Kidney epithelial cell (primary cell): ENCODE measurements at regions not wholly inside any gene's neighbourhood (a gene's known extent, or its start where the extent isn't known, plus 50 kb on each side); places are given as distances from the start of the nearest gene placed in this dataset.

Source experiments
- DNase-seq: peaks from one replicate; pipeline ENCODE4 v3.0.0-alpha.2; 2010; ENCODE audit warnings: low read depth
- H3K27me3 ChIP-seq: 2 replicates; pipeline ENCODE4 v1.6.0; 2011; ENCODE audit warnings: low read length; ENCODE audit not compliant: control insufficient read depth, insufficient read depth
- H3K36me3 ChIP-seq: 2 replicates; pipeline ENCODE4 v1.5.1; 2011; ENCODE audit warnings: low read length; ENCODE audit not compliant: control insufficient read depth, insufficient read depth
- H3K4me3 ChIP-seq: 2 replicates; pipeline ENCODE4 v1.5.1; 2011; ENCODE audit warnings: low read depth, mild to moderate bottlenecking, control low read depth, low read length
- CTCF ChIP-seq: IDR thresholded peaks from 2 replicates; pipeline ENCODE4 v1.5.1; 2011; ENCODE audit warnings: mild to moderate bottlenecking, moderate library complexity, low read length, control low read depth, inconsistent platforms; ENCODE audit not compliant: insufficient read depth, poor library complexity, severe bottlenecking

GRCh38 chr4:96593422-96593821, 753.5 kb downstream of the PDHA2 start:
- no peaks in the 10 kb centered on the region for H3K27me3 ChIP-seq
- no peaks in the 10 kb centered on the region for H3K36me3 ChIP-seq
- no peak for DNase-seq
- H3K4me3 ChIP-seq: no peak overlapping the region
- TF ChIP-seq CTCF: no peak

GRCh38 chr4:96598465-96598864, 758.6 kb downstream of the PDHA2 start:
- Histone ChIP-seq H3K4me3 (no peak overlapping the region), H3K27me3 (no peaks in the 10 kb centered on the region), H3K36me3 (no peaks in the 10 kb centered on the region)
- TF ChIP-seq CTCF: no peak
- no peak for DNase-seq

DNA sequence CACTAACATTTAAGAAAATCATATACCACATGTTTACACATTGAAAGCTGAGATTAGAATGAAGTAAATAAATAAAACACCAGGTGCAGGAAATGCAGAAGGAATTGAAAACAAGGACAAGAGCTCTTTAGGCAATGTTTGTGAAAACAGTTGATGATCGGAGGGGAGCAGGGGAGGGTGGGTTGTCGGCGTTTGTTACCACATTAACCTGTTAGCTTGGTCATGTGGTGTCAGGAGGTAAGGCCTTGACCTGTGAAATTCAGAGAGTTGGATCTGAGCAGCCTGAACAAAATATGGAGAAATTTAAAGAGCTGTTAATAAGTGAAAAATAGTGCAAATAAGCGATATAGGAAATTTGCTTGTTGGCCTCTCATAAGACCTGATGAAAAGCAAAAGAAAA, 759.9 kb downstream of the PDHA2 start:
- H3K4me3 ChIP-seq: no peak overlapping the region
- no peaks in the 10 kb centered on the region for H3K27me3 ChIP-seq
- DNase-seq: no peak
- no peaks in the 10 kb centered on the region for H3K36me3 ChIP-seq
- TF ChIP-seq CTCF: no peak

DNA sequence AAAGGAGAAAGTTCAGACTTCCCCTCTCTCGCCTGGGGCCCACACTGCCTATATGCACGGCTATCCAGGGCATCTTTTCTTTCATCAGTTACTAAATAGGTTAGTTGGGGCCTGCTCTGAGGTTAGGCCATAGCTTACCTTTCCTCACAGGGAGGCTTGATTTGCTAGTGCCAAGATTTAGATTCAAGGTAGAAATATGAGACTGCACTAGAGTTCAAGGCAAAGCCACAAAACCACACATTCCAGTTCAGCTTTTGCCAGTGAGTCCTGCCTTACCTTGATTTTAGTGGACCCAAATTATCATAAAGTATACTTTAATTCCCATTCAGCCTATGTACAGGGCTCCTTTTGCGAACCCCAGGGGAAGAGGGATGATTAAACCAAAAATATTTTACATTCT, 762.8 kb downstream of the PDHA2 start:
- Histone ChIP-seq H3K27me3 (no peaks in the 10 kb centered on the region), H3K36me3 (no peaks in the 10 kb centered on the region), H3K4me3 (no peak overlapping the region)
- DNase-seq: no peak
- no peak for TF ChIP-seq CTCF

DNA sequence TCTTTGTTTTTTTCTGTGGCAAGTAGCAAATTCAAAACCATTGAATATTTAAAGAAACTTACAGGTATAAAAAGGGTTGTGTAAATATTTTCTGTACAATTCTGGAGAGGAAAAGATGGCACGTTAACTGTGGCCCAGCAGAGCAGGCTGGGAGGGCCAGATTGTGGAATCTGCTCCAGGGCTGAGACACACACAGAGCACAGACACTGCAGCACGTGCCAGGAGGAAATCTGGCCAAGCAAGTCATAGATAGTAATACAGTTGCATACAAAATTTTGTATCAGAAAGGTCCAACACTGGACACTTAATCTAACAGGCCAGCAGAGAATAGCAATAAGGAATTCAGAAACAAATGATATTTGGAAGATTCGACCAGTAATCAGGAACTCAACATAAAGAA, 763.7 kb downstream of the PDHA2 start:
- H3K27me3 ChIP-seq: no peaks in the 10 kb centered on the region
- TF ChIP-seq CTCF: no peak
- H3K4me3 ChIP-seq: no peak overlapping the region
- DNase-seq: no peak
- H3K36me3 ChIP-seq: no peaks in the 10 kb centered on the region

DNA sequence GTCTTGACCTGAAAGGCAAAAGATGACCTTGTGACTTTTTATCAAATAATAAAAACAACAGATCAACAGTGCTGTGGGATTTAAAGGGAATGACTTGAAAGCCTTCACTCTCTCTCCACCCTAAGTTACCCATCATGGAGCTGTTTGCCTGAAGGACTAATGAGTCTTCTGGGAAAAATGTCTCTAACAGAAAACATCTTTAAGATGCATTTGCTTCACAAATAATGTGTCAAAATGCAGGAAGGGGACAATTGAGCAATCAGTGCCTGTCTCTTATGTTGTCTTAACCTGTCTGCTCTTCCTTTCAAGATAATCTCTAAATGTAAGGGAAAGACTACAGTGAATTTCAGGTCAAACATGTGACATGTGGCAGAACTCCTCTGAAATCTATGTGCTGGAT, 766.6 kb downstream of the PDHA2 start:
- H3K4me3 ChIP-seq: no peak overlapping the region
- no peaks in the 10 kb centered on the region for H3K36me3 ChIP-seq
- no peaks in the 10 kb centered on the region for H3K27me3 ChIP-seq
- DNase-seq: no peak
- TF ChIP-seq CTCF: no peak
